ENCODE measurements at regions not wholly inside any gene's neighbourhood (a gene's known extent, or its start where the extent isn't known, plus 50 kb on each side); places are given as distances from the start of the nearest gene placed in this dataset.

DNA sequence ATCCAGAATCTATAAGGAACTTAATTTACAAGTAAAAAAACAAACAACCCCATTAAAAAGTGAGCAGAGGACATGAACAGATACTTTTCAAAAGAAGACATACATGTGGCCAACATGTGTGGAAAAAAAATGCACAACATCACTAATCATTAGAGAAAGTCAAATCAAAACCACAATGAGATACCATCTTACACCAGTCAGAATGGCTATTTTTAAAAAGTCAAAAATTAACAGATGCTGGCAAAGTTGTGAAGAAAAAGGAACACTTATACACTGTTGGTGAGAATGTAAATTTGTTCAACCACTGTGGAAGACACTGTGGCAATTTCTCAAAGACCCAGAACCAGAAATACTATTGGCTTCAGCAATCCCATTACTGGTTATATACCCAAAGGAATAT is 830.0 kb upstream of the ALCAM start:
- no peak for ATAC-seq

DNA sequence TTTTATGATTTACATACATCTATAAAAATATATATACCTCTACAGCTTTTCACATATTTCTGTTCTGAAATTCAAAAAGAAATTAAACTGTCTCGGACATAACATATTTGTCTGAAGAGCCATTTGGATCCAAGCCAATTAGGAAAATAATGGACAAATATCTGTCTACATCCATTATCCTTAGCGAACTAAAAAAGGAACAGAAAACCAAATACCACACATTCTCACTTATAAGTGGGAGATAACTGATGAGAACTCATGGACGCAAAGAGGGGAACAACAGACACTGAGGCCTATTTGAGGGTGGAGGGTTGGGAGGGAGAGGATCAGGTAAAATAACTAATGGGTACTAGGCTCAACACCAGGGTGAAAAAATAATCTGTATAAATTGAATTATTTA is 829.4 kb upstream of the ALCAM start:
- ATAC-seq = no peak

DNA sequence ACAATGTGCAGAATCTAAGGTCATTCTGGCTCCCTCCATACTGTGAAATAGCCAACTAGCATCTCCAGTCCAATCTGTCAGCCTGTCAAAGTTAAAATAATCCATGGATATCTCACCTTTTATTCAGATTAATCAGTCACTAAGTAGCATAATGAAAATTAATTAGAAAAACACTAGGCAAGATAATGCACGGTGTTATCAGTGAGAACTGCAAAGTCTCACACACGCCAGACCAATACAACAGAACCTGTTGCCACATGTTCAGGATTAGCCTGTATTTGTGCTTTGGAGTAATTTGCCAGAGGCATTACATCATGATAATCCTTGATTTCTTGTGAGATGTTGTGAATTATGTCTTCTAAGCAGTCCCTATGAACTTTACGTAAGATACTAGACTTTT is 820.4 kb upstream of the ALCAM start:
- no peak for ATAC-seq

DNA sequence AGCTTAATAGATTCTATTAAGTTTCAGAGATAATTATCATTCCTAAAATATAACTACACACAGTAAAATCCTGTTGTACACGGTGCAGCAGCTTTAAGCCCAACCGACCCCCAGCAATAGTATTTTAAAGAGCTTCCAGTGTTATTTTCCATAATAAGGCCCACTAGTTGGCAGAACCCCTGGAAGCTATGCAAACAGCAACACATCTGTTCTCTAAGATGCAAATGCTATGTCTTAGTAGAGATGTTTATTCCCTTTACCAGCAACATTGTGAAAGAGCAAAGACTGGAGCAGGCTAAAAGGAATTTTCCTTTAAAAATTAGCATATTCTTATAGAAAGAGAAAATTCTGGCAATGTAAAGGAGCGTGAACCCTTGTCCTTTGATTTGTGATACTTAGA is 819.7 kb upstream of the ALCAM start:
- no peak for ATAC-seq

DNA sequence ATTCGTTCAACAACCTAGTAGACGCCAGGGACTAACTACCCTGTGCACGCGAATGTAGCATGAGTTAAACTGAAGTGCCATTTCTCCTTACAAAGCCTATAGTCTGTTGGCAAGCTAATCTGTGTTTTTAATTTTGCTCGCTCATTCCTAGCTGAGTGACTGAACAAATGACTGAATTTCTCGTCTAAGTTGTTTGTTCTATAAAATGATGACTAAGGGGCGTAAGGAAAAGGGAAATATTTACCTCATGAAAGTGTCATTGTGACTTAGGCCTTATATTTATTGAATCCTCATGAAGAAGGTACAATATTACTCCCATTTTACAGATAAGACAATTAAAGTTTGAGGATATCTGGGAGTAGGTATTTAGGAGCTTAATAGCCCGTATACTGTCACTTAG is 818.3 kb upstream of the ALCAM start:
- no peak for ATAC-seq

DNA sequence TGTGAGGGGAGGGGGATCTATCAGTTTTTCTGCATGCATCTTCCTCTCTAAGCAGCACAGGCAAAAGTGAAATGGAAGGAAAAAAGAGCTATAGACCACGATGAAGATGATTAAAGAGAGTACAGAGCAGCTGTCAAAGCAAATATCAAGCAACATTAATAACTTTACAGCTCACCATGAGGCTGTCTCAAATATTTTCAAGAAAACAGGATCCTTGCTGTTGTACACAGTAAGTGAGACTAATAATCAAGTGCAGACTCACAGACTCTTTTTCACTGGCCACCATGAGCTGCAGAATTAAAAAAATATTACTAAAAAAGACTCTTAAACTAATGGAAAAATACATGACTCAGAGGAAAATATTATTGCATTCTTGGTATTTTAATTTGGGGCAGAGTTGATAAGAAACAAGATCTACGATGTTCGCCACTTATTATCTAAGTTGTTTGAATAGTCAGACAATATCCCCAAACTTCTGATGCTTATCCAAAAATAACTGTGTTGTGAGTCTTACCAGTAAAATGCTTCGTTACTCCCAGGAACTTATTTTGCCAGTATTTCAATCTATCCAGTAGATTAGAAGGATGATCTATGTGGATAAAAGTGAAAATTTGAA is 817.5 kb upstream of the ALCAM start:
- ATAC-seq = no peak

DNA sequence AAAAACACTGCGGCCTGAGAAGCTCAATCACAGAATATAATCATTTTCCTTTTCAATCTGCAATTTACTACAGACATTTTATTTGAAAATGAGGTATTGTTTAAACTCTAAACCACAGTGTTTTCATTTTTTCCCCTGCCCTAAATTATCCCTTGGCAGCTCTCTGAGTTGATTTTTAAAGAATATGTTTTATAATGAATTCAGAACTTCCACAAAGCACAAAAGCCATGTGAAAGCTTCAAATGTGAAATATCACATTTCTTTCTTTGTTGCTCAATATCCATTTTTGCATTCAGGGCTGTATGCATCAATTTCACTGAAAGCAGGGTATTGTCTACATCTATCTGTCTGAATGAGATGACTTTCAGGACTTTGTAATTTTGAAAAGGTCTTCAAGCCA is 813.6 kb upstream of the ALCAM start:
- no peak for ATAC-seq

DNA sequence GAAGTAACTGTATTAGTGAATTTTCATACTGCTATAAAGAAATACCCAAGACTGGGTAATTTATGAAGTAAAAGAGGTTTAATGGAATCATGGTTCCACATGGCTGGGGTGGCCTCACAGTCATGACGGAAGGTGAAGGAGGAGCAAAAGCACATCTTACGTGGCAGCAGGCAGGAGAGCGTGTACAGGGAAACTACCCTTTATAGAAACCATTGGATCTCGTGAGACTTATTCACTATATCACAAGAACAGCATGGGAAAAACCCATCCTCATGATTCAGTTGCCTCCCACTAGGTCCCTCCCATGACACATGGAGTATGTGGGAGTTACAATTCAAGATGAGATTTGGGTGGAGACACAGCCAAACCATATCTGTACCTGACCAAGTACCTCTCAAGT is 812.3 kb upstream of the ALCAM start:
- ATAC-seq = no peak

DNA sequence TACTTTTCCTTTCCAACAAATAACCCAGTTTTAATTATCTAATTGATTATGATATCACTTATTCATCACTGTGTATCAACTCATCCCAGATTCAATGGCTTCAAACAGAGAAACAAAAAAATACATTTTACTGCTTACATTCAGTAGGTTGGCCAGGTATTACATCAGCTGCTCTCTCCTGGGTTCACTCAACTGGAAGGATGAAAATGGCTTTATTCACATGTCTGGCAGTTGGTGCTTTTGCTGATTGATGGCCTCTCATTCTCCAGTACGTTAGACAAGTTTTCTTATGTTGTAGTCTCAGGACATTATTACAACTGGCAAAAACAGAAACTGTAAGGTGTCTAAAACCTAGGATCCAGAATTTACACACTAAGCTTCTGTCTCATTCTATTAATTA is 811.0 kb upstream of the ALCAM start:
- no peak for ATAC-seq

DNA sequence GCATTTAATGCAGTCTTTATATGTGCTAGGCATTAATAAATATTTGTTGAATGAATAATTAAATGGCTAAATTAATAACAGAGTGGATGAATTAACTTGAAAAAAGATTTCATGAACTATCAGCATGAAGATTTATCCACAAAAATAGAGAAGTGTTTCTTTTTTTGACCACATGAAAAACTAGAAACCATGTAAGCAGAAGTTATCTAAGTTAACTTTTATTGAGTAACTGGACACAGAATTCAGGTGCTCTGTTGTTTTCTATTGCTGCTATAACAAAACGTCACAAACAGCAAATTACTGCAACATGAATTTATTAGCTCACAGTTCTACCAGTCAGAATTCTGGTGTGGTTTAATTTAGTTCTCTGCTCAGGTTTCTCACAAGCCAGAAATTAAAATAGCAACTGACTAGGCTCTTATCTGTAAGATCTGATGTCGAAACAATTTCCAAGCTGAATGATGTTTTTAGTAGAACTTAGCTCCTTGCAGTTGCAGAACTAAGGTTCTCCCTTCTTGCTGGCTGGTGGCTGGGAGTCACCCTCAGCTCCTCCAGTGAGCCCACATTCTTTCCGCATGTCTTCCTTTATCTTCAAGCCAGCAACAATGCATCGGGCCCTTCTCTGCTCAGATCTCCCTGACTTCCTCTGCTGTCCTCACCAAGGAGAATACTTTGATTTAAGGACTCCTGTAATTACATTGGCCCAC is 810.2 kb upstream of the ALCAM start:
- no peak for ATAC-seq

DNA sequence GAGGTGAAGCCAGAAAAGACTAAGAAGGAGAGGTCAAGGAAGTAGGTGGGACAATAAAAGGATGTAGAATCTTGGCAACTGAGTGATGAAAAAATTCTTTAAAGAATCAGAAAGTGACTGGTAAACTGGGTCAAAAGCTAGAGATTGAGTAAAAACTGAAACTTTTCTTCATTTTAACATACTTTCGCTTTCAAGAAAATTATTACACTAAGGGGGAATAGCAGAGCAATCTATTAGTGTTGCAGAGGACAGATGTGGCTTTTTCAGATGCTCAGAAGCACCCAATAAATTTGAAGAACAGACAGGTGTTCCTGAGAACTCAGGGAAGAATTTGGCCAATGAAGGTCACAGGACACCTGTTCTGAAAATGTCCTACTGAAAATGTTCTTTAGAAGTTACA is 805.4 kb upstream of the ALCAM start:
- no peak for ATAC-seq

DNA sequence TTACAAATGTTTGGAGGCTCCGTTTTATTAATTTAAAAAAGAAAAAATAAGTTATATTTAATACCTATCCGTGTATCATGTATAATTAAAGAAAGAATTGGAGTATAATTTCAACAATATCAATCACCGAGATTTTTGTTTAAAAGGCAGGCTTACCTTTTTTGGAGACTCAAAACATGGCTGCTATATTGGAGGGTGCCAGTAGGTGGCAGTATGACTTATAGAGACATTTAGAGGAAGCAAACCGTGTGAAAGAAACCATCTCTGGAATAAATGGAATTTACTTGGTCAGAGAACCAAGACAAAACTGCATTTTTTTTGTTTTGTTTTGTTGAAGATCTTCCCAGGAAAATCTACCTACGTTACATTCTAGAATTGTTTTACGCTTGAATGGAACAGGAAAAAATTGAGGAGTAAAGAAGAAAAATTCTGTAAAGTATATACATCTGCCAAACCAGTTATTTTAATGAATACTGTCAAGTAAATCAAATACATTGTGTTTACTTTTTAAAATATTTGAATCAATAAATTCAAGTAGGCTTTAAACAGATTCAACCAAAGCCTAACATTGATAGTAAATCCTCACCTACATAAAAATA is 802.6 kb upstream of the ALCAM start:
- ATAC-seq = no peak

DNA sequence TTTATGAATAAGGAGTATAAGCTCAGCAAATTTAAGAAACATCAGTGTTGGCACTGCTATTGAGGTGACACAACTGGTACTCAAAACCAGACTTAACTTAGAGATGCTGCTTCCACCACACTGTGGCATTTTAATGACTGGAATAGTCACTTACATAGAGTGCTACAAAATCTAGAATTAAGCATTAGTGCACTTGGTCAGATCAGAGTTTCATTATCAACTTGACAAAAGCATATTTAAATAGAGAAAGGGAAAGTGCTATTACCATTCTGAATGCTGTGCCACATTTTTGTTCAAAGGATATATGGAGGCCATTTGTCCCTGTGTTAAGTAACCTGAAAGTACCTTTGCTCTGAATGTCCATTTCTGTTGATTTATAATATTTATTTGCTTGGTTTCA is 800.7 kb upstream of the ALCAM start:
- no peak for ATAC-seq

DNA sequence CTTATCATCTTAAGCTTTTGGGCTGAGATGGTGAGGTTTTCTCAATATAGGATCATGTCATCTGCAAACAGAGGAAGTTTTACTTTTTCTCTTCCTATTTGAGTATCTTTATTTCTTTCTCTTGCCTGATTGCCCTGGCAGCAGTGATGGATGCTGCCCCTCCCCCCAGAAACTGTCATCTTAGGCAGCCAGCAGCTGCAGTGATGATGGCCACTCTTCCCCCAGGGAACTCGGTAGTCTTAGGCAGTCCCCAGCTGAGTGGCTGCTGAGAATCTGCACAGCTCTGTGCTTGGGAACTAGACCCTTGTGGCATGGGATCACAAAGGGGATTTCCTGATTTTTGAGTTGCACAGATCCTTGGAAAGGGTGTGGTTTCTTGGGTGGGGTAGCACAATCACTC is 791.1 kb upstream of the ALCAM start:
- ATAC-seq = no peak

DNA sequence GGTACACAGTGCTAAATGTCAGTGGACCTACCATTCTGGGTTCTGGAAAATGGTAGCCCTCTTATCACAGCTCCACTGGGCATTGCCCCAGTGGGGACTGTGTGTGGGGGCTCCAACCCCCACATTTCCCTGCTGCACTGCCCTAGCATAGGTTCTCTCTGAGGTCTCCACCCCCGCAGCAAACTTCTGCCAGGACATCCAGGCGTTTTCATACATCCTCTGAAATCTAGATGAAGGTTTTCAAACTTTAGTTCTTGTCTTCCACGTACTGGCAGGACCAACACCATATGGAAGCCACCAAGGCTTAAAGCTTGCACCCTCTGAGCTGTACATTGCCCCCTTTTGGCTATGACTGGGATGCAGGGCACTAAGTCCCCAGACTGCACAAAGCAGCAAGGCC is 788.2 kb upstream of the ALCAM start:
- ATAC-seq = no peak

DNA sequence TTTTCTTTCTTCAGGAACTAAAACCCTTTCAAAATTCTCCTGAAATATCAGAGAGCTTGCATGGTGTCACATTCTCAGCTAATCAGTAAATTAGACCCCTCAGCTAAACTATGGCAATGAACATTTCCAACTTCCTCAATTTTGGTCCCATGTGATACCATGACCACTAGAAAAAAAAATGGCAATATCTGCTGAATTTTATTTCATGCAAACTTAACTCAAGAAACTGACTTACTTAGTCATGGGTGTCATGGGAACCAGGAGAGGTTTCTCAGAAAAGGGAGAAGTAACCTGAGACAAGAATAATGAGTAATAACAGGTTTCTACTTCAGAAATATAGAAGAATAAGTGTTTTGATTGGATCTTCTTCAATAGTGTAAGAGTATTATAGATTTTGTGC is 784.6 kb upstream of the ALCAM start:
- ATAC-seq = no peak

DNA sequence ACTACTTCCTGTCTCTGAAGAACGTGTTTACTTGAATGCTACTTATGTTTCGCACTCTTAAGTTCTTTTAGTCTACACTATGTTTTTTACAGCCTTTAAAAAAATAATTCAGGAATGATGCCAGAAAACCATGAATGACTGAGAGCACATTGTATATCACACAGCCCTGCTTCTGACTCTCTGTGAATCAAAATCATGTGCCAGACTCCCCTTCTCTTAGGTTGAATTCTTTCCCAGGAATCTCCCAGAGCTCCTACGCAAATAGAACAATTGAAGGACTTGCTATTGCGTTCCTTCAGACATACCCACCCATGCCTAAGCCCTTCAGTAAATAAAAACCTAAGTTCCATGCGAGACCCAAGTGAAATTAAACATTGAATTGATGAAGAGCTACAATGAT is 782.0 kb upstream of the ALCAM start:
- no peak for ATAC-seq

DNA sequence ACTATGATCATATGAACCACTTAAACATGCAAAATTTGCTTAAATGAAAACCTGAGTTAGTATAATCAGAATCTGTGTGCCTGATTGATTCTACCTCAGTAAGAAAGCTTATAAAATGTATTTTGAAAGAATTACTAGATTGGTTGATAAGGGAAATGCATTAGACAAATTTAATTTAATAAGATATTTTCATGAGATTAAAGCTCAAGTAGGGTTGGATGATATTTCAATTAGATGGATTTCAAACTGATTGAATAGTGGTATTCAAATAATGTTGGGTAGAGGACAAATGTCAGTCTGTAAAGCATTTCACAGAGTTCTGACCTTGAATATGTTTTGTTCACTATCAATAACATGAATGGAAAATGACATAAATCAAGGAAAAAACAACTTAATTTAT is 780.4 kb upstream of the ALCAM start:
- no peak for ATAC-seq

DNA sequence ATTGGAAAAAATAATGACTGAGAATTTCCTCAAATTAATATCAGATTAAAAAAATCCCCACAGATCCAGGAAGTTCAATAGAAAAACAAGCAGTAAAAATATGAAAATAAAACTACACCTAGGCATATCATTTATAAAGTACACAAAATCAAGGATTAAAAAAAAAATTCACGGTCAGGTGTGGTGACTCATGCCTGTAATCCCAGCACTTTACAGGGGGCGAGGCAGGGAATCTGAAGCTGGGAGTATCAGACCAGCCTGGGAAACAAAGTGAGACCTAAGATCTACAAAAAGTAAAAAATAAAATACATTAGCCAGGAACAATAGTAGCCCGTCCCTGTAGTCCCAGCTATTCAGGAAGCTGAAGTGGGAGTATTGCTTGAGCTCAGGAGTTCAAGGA is 778.3 kb upstream of the ALCAM start:
- no peak for ATAC-seq

DNA sequence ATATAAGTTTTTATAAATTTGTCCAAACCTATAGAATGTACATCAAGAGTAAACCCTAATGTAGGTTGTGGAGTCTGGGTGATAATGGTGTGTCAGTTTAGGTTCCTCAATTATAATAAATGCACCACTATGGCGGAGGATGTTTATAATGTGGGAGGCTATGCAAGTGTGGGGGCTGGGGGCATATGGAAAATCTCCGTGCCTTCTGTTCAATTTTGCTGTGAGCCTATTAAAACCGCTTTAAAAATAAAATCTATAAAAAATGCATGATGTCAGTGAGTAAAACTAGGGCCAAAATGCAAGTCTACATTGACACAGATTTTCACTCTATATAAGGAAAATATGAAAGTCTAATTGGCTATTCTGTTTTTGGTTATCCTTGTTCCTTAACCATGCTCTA is 774.9 kb upstream of the ALCAM start:
- ATAC-seq = no peak

DNA sequence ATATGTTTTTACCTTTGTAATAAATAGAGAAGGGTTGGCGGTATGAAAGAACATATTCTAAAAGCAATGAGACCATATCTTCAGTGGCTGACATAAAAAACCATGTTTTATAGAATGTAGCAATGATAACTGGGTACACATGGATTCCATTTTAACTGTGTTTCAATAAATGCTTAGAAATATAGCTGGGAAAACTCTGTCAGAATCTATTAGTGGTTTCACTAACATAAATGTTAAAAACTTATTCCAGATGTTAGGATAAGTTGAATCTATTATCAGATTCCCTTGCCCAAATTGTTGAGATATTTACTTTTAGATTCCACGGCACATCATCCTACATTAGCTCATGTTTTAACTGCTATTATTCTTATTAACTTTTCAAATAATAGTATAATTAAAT is 772.2 kb upstream of the ALCAM start:
- no peak for ATAC-seq

DNA sequence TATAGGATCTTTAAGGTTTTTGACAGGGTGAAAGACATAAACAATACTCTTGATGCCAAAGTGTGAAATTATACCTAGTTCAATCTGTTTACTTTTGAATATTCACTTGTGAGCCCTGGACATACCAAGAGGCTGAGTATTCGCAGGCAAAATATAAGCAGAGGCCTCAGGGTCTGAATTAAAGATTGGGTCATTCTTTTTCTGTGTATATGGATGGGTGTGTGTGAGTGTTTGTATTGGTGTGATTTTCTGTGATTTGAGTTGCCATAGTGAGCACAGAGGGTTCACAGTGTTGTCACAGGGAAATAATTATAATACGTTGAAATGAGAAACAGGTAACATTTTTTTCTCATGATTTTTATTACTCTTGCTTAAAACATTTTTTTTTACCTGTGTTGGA is 770.7 kb upstream of the ALCAM start:
- ATAC-seq = no peak

DNA sequence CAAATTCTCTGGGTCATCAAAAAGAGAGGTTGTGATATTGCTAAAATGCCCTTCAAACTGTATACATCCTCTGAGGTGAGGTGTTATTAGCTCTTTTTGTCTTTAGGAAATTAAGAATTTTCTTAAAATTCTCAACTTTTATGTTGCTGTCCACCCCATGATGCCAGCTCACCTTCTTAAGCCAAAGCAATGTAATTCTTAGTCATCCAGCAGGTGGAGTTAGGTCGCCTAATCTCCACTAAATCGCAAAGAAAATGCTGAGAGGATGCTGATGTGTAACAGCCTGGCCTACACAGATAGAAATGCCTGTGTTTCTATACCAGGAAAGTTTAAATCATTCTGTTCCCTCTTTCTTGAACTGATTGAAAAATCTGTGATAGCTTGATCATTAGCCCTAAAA is 770.2 kb upstream of the ALCAM start:
- peak in 1 of 2 donors; percentile 41 for ATAC-seq

DNA sequence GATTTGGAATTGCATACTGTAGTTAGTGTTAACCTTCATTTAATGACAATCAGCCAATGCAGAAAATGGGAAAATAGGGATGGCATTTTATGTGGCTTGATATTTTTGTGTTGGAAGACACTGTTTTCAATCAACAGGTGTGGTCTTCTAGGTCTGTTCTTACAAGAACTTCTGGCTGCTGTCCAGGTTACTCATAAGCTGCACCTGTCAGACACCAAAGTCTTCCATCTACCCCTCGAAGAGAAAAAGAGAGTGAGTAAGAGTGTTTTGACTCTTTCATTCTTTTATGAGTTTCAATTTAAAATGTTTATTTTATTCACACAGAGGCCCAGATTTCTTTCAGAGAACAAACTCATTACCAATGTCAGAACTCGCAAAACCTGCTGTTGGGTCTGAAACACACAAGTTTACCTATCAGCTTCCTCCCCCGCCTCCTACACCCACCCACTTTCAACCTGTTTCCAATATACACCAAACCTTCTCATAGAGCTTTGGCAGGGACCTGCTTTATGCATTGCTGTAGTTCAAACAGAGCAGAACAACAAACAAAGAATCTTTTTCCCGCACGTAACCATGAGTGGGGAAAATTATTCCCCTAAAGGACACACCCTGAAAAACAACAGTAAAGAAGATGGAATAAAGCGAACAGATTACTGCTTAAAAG is 767.7 kb upstream of the ALCAM start:
- ATAC-seq = peak in 1 of 2 donors; percentile 24
